HG03175 (cell line): ENCODE measurements at regions not wholly inside any gene's neighbourhood (a gene's known extent, or its start where the extent isn't known, plus 50 kb on each side); places are given as distances from the start of the nearest gene placed in this dataset.

ENCODE experiments used
- ATAC-seq: cut with Tn5 transposase; IDR thresholded peaks from one replicate; pipeline ENCODE4 v1.9.1; 2021; ENCODE audit warnings: mild to moderate bottlenecking, moderate library complexity; ENCODE audit not compliant: unreplicated experiment

DNA sequence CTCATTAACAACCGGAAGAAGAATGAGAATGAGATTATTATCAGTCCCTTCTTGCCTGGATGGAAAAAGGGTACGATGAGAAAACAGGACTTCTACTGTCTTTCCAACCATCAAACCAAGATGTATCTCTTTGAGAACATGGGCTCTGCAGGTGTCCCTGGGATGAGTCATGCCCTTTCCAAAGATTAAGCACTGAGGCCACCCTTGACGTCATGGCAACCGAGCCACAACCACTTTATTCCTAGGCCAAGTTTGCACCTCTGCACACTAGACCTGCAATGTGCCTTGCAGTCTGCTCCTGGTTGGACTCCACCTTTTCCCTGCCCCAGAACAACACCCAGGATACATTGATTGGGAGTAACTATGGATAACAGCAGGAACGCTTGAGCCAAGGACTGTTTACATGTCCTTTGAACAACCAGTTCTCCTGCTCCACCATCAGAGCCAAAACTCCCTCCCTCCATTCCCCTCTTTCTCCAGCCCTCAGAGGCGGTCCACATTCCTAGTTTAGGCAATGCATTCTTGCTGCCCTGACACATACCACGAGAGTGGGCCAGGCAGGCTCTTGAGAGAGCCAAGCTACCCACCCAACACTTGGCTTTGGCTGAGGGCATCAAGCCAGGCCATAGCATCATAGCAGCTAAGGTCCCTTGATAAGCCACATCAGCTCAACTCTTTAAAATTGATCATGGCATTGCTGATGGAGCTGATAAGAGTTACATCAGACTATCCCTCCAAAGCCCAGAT, 310.7 kb downstream of the TNS1 start:
- ATAC-seq, result no peak

DNA sequence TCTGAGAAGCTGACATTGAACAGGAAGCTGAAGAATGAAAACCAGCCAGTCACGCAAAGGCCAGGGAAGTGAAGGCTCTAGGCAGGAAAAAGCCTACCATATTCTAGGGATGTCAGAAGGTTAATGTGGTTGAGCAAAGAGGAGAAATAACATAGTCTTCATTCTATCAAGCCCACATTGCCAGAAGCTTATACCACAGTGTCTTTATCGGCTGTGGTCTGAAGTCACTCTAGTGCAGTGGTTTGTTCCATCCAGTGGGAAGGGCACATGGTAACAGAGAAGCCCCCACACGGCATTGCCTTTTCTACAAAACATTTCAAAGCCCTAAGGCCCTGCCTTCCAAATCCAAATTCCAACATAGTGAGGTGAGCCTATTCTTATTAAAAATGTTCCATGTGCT, 311.3 kb downstream of the TNS1 start:
- no peak for ATAC-seq

DNA sequence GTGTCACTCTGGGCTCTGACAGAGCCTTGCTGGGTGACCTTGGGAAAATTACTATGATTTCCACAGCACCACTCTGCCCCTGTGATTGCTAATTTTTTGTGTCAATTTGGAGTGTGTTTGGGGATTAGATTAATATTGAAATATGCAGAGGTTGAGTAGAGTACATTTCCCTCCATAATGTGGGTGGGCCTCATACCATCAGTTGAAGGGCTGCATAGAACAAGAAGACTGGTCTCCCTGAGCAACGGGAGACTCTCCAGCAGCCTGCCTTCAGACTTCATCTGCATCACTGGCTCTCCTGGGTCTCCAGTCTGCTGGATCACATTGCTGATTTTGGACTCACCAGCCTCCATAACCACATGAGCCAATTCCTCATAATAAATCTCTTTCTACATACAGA, 313.7 kb downstream of the TNS1 start:
- no peak for ATAC-seq

DNA sequence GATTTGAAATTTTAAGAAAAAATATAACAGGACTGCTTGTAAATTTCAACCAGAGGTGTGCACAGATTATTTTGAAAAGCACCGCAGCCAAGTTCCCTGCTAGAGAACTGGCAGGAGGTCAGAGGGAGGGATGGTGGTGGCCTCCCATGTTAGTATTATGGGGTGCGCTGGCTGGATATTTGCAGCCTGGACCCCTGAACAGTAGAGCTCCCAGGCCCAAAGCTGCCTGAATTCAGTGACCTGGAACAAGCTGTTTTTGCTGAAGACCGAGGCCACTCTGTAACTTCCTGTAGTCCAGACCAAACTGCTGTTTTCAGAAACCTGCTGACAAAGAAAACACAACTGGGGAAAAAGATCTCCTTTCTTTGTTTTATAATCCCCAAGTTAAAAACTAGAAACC, 314.3 kb downstream of the TNS1 start:
- no peak for ATAC-seq

DNA sequence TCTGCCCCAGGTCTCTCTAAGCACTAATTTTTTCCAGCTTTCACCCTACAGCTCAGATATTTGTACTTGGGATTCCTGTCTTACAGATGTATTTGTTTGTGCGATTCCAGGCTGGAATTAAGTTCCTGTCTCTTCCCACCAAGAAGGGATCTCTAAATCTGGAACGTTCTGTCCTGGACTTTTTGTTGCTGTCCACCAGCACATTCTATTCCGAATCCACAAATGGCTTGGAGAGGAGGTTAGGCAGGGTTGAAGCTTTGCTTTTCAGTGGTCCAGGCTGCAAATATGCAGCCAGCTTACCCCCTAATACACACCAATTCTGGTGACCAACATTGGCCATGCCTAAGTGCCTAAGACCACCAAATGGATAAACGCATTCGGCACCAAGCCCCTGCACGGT, 315.0 kb downstream of the TNS1 start:
- ATAC-seq, result no peak

GRCh38 chr2:217685255-217685605, 317.6 kb downstream of the TNS1 start:
- no peak for ATAC-seq

GRCh38 chr2:217684431-217685254, 318.2 kb downstream of the TNS1 start:
- no peak for ATAC-seq

DNA sequence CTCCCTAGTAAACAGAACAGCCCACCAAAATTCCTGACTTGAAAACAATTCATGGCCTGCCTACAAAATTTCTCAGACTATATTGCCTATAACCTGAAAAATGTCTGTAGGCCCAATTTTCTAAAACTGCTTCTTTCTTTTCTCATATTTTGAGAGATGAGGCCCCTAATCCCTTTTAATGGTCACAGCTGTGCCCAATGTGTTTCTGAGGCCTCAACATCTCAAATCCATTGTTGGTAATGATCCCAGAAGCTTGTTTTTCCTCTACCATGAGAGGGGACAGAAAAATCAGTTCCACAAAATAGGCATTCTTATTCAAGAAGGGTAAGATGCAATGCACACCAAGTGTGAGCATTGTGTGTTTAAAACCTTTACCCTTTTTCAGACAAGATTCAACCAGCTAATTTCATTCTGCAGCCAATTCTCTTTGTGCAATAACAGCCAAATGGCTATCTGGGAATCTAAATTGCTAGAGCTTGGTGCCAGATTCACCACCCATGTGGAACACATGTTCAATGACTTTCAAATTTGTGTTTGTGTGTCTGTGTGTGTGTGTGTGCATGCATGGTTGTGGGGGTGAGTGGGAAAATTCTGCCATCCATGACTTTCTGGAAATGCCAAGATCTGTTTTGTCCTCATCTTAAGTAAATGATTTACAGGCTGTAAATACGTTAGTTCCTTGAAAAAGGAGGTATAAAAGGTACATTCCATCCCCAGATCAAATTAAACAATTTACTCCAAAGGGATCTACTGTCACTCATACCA, 319.5 kb downstream of the TNS1 start:
- ATAC-seq, result no peak

GRCh38 chr2:217681791-217682190, 321.0 kb downstream of the TNS1 start:
- ATAC-seq, result no peak

- ATAC-seq, result no peak
These were observed 322.4 kb downstream of the TNS1 start for GRCh38 chr2:217680381-217680780.

DNA sequence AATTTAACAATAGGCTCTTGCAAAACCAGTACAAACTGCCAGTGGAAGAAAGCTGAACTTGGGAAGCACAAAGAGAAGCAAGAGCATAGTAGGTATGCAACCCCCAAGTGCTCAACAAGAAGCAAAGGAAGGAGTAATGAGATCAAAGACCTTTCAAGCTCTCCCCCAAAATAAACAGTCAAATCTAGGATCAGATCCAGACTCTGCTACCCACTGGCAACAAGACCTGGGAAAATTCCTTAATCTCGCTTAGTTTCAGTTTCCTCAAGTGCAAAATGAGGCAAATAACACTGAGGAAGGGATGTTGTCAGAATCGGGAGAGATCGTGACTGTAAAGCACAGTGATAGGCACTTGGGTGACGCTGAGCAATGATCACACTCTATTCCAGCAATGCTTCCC, 329.2 kb downstream of the TNS1 start:
- no peak for ATAC-seq

GRCh38 chr2:217672472-217672871, 330.3 kb downstream of the TNS1 start:
- ATAC-seq, result no peak

DNA sequence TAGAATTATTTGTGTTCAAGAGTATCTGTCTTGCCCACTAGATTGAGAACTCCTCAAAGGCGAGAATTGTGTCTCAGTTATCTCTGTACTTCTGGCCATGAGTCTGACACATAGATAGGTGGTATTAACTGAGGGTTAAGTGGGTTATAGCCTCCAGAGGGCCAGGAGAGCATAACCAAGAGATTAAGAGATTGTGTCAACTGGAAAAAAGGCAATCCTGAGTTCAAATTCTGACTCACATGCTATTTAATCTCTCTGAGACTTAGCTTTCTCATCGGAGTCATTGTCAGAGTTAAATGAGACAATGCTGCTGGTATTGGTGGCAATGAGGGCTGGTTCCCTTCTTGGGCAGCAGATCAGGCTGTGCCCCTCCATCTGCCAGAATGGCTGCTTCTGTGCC, 330.9 kb downstream of the TNS1 start:
- no peak for ATAC-seq

GRCh38 chr2:217671075-217671474, 331.7 kb downstream of the TNS1 start:
- ATAC-seq, result no peak

DNA sequence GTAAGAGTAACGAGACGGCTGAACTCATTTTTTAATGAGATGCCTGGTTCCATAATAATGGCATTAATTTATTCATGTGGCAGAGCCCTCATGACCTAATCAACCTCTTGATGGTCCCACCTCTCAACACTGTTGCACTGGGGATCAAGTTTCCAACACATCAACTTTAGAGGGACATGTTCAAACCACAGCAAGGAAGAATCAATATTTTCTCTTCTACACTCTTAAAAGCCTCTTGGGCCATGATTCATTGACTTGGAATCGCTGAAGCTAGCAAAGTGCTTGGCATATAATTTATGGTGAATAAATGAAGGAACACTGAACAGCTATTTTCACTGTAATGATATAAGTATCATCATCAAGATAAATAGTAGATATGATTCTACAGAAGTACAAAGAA, 333.0 kb downstream of the TNS1 start:
- no peak for ATAC-seq

DNA sequence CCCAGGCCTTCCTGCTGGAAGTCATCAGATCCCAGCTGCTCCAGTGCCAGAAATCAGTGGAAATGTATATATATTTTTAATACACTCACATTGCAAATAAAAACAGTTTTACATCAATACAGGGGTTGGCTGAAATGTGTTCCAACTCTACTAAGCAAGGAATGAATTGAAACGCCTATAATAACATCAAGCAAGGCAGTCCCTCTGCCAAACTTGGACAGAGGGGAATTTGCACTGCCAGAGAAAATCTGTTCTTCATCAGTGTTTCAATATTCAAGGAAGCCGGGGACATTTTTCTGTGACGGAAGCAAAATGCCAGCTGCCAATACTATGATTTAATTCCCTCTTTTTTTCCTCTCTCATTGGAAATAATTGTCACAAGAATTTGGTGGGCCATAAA, 335.3 kb downstream of the TNS1 start:
- no peak for ATAC-seq

GRCh38 chr2:217667035-217667434, 335.8 kb downstream of the TNS1 start:
- no peak for ATAC-seq

DNA sequence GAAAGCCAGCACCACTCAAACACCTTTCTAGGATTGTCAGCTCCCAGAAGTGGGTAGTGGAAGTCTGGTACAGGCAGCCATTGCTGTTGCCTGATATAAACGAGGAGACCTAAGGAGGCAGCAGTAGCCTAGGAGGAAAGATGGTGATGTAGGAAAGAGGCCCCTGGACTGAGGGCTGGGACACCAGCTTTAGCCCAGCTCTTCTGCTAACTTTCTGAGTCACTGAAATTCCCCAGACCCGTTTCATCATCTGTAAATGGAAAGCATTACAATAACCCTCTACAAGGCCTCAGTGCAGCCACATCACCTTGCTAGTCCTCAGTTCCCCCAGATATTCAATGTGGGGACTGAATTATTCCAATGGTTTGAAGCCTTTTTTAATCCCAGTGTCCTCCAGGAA, 336.5 kb downstream of the TNS1 start:
- no peak for ATAC-seq

DNA sequence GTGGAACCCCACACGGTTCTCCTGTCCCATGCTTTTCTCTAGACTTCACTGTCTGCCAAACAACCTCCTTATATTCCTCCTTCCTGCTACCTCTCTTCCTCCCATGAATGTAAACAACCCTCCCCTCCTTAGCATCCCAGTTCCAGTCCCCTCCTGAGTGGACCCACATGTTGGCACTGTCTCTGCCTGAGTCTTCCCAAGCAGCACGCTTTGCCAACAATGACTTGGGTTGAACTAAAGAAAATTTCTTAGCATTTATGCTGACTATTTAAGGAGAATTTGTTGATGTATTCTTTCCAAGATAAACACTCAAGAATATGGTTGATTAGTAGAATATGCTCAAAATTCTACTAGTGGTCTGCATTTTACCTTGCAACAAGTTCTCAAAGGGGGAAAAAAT, 338.0 kb downstream of the TNS1 start:
- ATAC-seq, result no peak

DNA sequence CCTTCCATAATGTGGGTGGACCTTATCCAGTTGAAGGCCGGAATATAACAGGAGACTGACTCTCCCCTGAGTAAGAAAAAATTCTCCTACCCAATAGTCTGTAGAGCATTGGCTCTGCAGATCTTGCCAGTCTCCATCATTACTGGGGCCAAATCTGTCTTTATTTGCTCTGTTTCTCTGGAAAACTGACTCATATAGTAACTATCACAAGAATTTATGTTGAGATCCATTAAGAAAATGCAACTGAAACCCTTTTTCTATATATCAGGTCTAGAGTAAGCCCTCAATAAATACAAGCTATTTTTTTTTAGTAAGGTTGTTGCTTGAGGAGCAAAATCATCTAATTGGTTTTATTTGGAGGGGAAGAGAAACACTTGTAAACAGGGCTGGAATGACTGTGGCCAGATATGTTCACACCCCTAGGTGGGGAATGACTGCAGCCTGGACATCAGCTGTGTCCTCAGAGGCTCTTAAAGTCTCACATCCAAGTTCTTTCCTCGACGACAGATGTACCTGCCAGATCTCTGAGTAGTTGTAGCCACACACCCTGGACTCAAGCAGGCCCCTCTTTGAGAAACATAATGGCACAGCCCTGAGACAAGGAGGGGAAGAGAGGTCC, 339.7 kb downstream of the TNS1 start:
- ATAC-seq, result no peak

DNA sequence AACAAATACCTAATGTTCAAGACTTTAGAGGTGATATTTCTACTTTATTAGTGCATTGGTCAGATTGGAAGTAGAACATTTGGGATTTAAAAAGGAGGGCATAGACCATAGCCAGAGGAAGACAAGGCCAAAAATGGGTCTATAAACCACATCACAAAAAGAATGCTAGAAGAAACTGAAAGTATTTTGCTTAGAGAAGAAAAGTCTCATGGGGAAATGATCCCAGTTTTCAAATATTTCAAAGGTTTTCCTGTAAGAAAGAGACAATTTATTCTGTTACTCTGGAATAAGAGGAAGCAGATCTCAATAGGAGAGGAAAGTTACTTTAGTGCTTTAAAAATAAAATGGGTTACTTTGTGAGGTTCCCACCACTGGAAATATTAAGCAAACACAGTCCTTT, 341.4 kb downstream of the TNS1 start:
- ATAC-seq, result no peak
